Endothelial cell of umbilical vein (primary cell): ENCODE measurements at regions not wholly inside any gene's neighbourhood (a gene's known extent, or its start where the extent isn't known, plus 50 kb on each side); places are given as distances from the start of the nearest gene placed in this dataset.

Experiments
- BruUV-seq: library from RNA; stranded (reverse); fragments of 400-500 nt; replicated peaks from 2 replicates; lab custom pipeline; 2021; lab: Mats Ljungman, UMichigan
- CTCF ChIA-PET: fragments of 300-600, 350-600 bp; sonication (Branson Sonifier 250); formaldehyde crosslinking; loops from one replicate; lab custom pipeline; 2021; ENCODE audit warnings: antibody characterized with exemption, inconsistent platforms; lab: Charles Lee
- POLR2A ChIA-PET: fragments of 300-600, 350-600 bp; sonication (Branson Sonifier 250); formaldehyde crosslinking; loops from one replicate; lab custom pipeline; 2021; ENCODE audit warnings: antibody characterized with exemption, inconsistent platforms; lab: Charles Lee
- DNase-seq: peaks from one replicate; pipeline ENCODE4 v3.0.0-alpha.2; 2011; ENCODE audit warnings: low read depth, low spot score
- FAIRE-seq: peaks from 2 replicates; lab custom pipeline; 2011; peaks lifted over from hg19 to GRCh38; lab: Jason Lieb, UNC
- H2AFZ ChIP-seq: 2 replicates; pipeline ENCODE4 v1.6.0; 2012; ENCODE audit warnings: low read depth, low read length, control low read depth, inconsistent platforms
- H3K27ac ChIP-seq: 2 replicates; pipeline ENCODE4 v1.5.1; 2011; ENCODE audit warnings: low read depth, mild to moderate bottlenecking, control low read depth, low read length, moderate library complexity; ENCODE audit not compliant: insufficient read depth
- H3K27me3 ChIP-seq, 2 experiments: 2 replicates each; pipeline versions ENCODE4 v1.6.0 to v1.6.1; 2011; ENCODE audit warnings: low read length in 2 of 2, mixed read lengths in 1 of 2; ENCODE audit not compliant: control insufficient read depth in 2 of 2, insufficient read depth in 2 of 2
- H3K36me3 ChIP-seq, 2 experiments: 2 replicates in 1 of 2; 3 replicates in 1 of 2; pipeline ENCODE4 v1.5.1; 2011; ENCODE audit warnings: low read length in 2 of 2, mild to moderate bottlenecking in 1 of 2, moderate library complexity in 1 of 2; ENCODE audit not compliant: control insufficient read depth in 2 of 2, insufficient read depth in 2 of 2; ENCODE audit errors: extremely low read depth in 1 of 2
- H3K4me1 ChIP-seq: 3 replicates; pipeline ENCODE4 v1.5.1; 2011; ENCODE audit warnings: mild to moderate bottlenecking, low read length; ENCODE audit not compliant: control insufficient read depth, insufficient read depth; ENCODE audit errors: extremely low read depth
- H3K4me2 ChIP-seq: 2 replicates; pipeline ENCODE4 v1.6.1; 2011; ENCODE audit warnings: low read length, control low read depth, mixed read lengths; ENCODE audit not compliant: insufficient read depth
- H3K4me3 ChIP-seq, 3 experiments: fragments of 200-600 bp in 1 of 3; sonication (generic), shearing (Covaris generic) in 1 of 3; replicated peaks in 1 of 3; 2 replicates each; pipeline ENCODE4 v1.5.1; 2011 to 2016; ENCODE audit warnings: control low read depth in 3 of 3, low read length in 3 of 3, mild to moderate bottlenecking in 2 of 3, inconsistent platforms in 1 of 3, low read depth in 1 of 3, moderate library complexity in 1 of 3; ENCODE audit not compliant: insufficient read depth in 1 of 3
- H3K79me2 ChIP-seq: 2 replicates; pipeline ENCODE4 v1.6.0; 2012; ENCODE audit warnings: low read length, inconsistent platforms; ENCODE audit not compliant: control insufficient read depth, insufficient read depth
- H3K9ac ChIP-seq: replicated peaks from 2 replicates; pipeline ENCODE3; 2011; ENCODE audit warnings: low read length, control low read depth; ENCODE audit not compliant: insufficient read depth; ENCODE audit errors: extremely low read depth
- H3K9me1 ChIP-seq: replicated peaks from 3 replicates; pipeline ENCODE4 v1.6.0; 2011; ENCODE audit warnings: mild to moderate bottlenecking, low read length; ENCODE audit not compliant: control insufficient read depth, insufficient read depth; ENCODE audit errors: extremely low read depth
- H3K9me3 ChIP-seq: replicated peaks from 2 replicates; pipeline ENCODE4 v1.5.1; 2012; ENCODE audit warnings: low read length, inconsistent platforms; ENCODE audit not compliant: control insufficient read depth, insufficient read depth
- H4K20me1 ChIP-seq: replicated peaks from 2 replicates; pipeline ENCODE3; 2011; ENCODE audit warnings: mild to moderate bottlenecking, low read length; ENCODE audit not compliant: control insufficient read depth, insufficient read depth; ENCODE audit errors: extremely low read depth
- CTCF ChIP-seq, 2 donors: IDR thresholded peaks; 1 replicate in 1 of 2; 2 replicates in 1 of 2; pipeline ENCODE4 v1.5.1; 2011; ENCODE audit warnings: low read length in 2 of 2, mild to moderate bottlenecking in 2 of 2, moderate library complexity in 2 of 2, control low read depth in 1 of 2, inconsistent platforms in 1 of 2, low read depth in 1 of 2; ENCODE audit not compliant: insufficient read depth in 1 of 2; ENCODE audit errors: extremely low read depth in 1 of 2
- POLR2AphosphoS5 ChIP-seq: IDR thresholded peaks from 2 replicates; pipeline ENCODE4 v1.6.1; 2012; ENCODE audit warnings: low read depth, mild to moderate bottlenecking, control low read depth, low read length, moderate library complexity; ENCODE audit not compliant: insufficient read depth
- dilution Hi-C: fragments of 300-500 bp; cut with MboI; formaldehyde crosslinking; loops from one replicate; pipeline ENCODE4 v1.15.0; 2019; ENCODE audit warnings: low sequenced_read_pairs; ENCODE audit not compliant: extremely low pct_ligation_motif_present
- intact Hi-C: fragments of 100-400 bp; cut with micrococcal nuclease; formaldehyde crosslinking; loops from one replicate; pipeline ENCODE4 v1.10.0; 2022

GRCh38 chr6:168132531-168133167 lies 53.6 kb upstream of the FRMD1 start:
- Histone ChIP-seq H3K27me3 (no peaks in the 10 kb centered on the region), H3K9me3 (no peaks in the 10 kb centered on the region), H3K79me2 (no peaks in the 10 kb centered on the region), H2AFZ (peak overlapping the region; percentile 12), H3K36me3 (no peaks in the 10 kb centered on the region), H3K4me3 (no peak overlapping the region), H3K4me1 (no peaks in the 10 kb centered on the region), H3K9me1 (no peaks in the 10 kb centered on the region), H4K20me1 (no peaks in the 10 kb centered on the region), H3K27ac (no peak overlapping the region), H3K9ac (no peak overlapping the region), H3K4me2 (no peak overlapping the region)
- dilution Hi-C loops = no loop called here
- DNase-seq (peak; percentile 25), FAIRE-seq (peak; percentile 46)
- ChIA-PET CTCF (interaction anchor here (0.7 to 1.3 kb wide), 6 partner anchors 15 to 647 kb away, joined by 3 to 5 read pairs (median 3); no protein-coding TSS in a partner anchor), POLR2A (interaction anchor here (0.7 kb wide), 1 partner anchor 733 kb away, joined by 3 read pairs; no protein-coding TSS in a partner anchor)
- TF ChIP-seq POLR2AphosphoS5 = no peak
- TF ChIP-seq CTCF (IDR thresholded peaks at IDR 0.05; ENCODE audit: extremely low read depth in 1 of 2, insufficient read depth in 1 of 2, low read depth in 1 of 2, low read length in 2 of 2) = peak; percentile 16 to 42
- BruUV-seq = no TSS peak
- intact Hi-C loops = loop anchor here (1.0 to 5.0 kb wide), 4 partner anchors 80 to 647 kb away; no protein-coding TSS in a partner anchor
